Mucosa of descending colon (tissue), 3 donors: ENCODE measurements at regions not wholly inside any gene's neighbourhood (a gene's known extent, or its start where the extent isn't known, plus 50 kb on each side); places are given as distances from the start of the nearest gene placed in this dataset.
A peak's percentile ranks its signal among the peaks of the same experiment; 100 is the strongest.

Source experiments
- ATAC-seq: fragments of 200-7000 bp; cut with Tn5 transposase; one replicate; pipeline ENCODE4 v1.9.1; 2020; ENCODE audit warnings: mild to moderate bottlenecking, moderate library complexity
- DNase-seq, 3 donors: peaks; one replicate each; pipeline ENCODE4 v3.0.0-alpha.2; 2020
- H3K36me3 ChIP-seq: fragments of 200-600 bp; one replicate; pipeline ENCODE4 v1.8.0; 2021; ENCODE audit warnings: low read depth, mild to moderate bottlenecking
- H3K4me1 ChIP-seq: fragments of 200-600 bp; one replicate; pipeline ENCODE4 v1.8.0; 2021; ENCODE audit warnings: low read depth, mild to moderate bottlenecking
- H3K4me3 ChIP-seq: fragments of 200-600 bp; one replicate; pipeline ENCODE4 v1.8.0; 2021; ENCODE audit warnings: mild to moderate bottlenecking
- H3K9me3 ChIP-seq: fragments of 200-600 bp; one replicate; pipeline ENCODE4 v1.8.0; 2021; ENCODE audit warnings: mild to moderate bottlenecking
- intact Hi-C, 2 donors: fragments of 100-400 bp; cut with DNase I in 1 of 2; cut with micrococcal nuclease in 1 of 2; formaldehyde crosslinking; loops; one replicate each; pipeline versions ENCODE4 v1.11.0 to v1.11.1; 2022; cut with DNase I, micrococcal nuclease
- TF ChIP-seq, protein P1 (sequence below): fragments of 200-600 bp; IDR thresholded peaks from one replicate; pipeline ENCODE4 v1.8.0; 2022; ENCODE audit warnings: antibody characterized with exemption, mild to moderate bottlenecking
- donor health status: DM: no; HTN: no; CAD: no; lungs with moderate emphysema.
- donor health status: DM: no; HTN: no; CAD: no.
- donor health status: DM: no; HTN: yes; CAD: no.

DNA sequence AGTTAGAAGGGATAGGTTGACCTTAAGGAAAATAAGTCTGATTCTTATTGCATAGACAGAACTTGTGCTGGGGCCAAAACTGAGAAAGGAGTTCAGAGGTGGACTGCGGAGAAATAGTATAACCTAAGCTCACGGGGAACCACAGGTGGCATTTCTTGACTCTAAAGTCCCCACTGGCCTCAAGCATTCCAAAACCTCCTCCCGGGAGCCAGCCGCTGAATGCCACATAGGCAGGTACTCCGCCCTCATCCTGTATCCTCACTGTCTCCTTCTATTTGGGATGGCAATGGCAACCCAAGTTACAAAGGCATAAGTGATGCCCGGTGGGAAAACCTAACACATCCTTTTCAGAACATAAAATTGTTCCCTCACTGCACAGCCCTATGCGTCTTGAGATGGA, 173.0 kb downstream of the SP3 start:
- ATAC-seq (no peak), DNase-seq (no peak)
- TF ChIP-seq, protein P1, sequence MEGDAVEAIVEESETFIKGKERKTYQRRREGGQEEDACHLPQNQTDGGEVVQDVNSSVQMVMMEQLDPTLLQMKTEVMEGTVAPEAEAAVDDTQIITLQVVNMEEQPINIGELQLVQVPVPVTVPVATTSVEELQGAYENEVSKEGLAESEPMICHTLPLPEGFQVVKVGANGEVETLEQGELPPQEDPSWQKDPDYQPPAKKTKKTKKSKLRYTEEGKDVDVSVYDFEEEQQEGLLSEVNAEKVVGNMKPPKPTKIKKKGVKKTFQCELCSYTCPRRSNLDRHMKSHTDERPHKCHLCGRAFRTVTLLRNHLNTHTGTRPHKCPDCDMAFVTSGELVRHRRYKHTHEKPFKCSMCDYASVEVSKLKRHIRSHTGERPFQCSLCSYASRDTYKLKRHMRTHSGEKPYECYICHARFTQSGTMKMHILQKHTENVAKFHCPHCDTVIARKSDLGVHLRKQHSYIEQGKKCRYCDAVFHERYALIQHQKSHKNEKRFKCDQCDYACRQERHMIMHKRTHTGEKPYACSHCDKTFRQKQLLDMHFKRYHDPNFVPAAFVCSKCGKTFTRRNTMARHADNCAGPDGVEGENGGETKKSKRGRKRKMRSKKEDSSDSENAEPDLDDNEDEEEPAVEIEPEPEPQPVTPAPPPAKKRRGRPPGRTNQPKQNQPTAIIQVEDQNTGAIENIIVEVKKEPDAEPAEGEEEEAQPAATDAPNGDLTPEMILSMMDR, result no peak
- H3K4me1 ChIP-seq, result no peaks in the 10 kb centered on the region
- H3K4me3 ChIP-seq, result no peak overlapping the region
- H3K36me3 ChIP-seq, result no peaks in the 10 kb centered on the region
- H3K9me3 ChIP-seq, result no peaks in the 10 kb centered on the region
- intact Hi-C loops, result no loop called here

DNA sequence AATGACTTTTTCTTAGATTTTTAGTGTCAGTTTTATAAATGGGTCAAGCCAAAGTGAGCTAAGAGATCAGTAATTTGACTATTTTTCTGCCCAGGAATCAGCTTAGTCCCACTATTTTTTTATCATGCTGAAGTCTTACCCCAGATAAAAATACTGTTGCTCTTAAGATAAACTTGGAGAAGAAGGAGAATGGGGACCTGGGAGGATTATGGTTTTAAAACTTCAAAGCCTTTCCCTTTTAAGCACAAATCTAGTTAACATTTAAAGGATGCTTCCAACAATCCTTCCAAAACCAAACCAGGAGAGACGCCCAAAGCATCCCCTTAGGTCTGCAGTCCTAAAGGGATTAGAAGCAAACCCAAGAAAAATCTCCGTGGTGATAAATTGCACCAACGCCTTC, 172.4 kb downstream of the SP3 start:
- no peaks in the 10 kb centered on the region for H3K36me3 ChIP-seq
- H3K4me3 ChIP-seq, result no peak overlapping the region
- DNase-seq, result no peak
- no peak for ATAC-seq
- H3K9me3 ChIP-seq, result no peaks in the 10 kb centered on the region
- intact Hi-C loops, result no loop called here
- TF ChIP-seq, protein P1, result no peak
- H3K4me1 ChIP-seq, result no peaks in the 10 kb centered on the region

DNA sequence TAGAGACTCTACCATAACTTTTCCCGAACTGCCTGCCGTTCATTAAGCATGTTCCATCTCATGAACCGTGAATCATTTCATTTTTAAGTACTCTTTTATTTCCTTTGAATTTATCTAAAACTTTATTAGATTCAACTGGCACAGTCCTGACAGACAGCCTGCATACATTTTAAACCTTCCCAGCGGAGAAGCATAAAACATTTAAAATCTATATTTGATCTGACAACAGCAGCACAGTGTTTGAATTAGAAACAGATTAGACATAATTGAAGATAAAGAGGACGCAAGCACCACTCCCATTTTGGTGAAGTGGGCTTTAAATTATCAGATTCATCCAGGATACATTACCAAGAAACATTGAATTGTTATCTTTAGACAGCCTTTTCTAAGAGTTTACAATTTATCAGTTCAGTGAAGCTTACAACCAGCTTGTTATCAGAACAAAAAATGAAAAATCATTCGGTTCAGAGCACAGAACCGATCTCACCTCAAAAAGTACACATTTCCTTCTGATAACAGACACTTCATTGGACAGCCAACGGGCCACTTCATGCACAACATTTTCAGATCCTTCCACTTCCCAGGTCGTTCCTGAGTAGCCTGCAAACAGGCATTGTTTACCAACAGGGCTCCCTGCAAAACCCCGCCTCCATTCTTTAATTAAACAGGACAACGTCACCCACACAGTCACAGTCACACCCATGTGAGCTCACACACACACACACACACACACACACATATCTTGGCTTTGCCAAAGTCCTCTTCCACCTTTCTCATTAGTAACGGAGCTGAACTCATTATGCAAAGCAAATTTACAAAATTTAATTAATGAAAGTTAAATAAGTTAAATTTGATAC, 171.2 kb downstream of the SP3 start:
- Histone ChIP-seq H3K4me1 (no peaks in the 10 kb centered on the region), H3K4me3 (no peak overlapping the region), H3K9me3 (no peaks in the 10 kb centered on the region), H3K36me3 (no peaks in the 10 kb centered on the region)
- TF ChIP-seq, protein P1, result no peak
- ATAC-seq (peak; percentile 89), DNase-seq (peak in 2 of 3 donors; percentile 31 to 71)
- intact Hi-C loops, result no loop called here

DNA sequence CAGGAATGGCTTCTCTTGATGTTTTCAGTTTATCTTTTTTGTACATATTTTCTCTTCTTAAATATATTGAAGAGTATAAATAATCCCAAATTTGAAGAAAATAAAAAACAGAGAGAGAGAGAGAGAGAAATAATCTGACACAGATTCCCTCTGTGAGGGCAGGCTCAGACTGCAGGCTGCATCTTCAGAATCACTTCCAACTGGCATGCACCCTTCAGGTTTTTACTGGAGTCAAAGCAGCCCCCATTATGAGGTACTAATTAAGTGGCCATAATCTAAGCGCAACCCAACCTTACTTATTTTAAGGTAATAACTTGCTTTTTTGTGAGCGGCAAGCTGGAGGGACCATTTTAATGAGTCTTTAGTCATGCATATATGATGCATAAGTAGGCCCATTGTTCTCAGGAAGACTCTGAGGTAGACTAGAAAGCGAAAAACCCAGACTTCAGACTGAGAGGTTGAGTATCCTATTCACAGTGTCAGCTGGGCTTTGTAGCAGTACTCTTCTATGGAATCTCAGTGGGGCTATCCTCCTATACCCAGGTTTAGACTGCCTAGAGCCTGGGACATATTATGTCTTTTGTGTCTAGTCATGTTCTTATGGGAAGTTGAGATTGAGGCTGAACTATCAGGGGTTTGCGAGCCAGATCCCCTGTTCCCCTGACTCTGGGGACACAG, 167.4 kb downstream of the SP3 start:
- H3K4me1 ChIP-seq, result no peaks in the 10 kb centered on the region
- intact Hi-C loops, result no loop called here
- H3K9me3 ChIP-seq, result no peaks in the 10 kb centered on the region
- H3K4me3 ChIP-seq, result no peak overlapping the region
- DNase-seq (no peak), ATAC-seq (no peak)
- H3K36me3 ChIP-seq, result no peaks in the 10 kb centered on the region
- TF ChIP-seq, protein P1, result no peak

DNA sequence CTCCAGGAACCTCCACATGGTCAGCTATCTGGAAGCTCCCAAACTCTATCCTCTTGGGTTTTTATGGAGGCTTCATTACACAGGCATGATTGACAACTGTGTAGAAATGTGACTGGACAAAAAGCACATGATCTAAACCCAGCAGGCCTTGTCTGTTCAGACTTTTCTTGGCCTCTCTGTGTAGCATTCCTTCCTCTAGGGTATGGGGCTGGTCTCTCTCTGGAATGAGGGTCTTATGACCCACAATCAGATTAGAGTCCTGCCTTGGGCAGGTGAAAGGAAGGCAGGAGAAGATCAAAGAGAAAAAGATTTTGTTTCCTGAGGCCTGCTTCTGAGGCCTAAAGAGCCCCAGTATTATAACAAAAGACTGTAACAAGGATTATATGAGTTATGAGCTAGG, 162.7 kb downstream of the SP3 start:
- ATAC-seq, result no peak
- TF ChIP-seq, protein P1, result no peak

More for the DNA sequence above, 162.7 kb downstream of the SP3 start:
- no peak overlapping the region for H3K4me3 ChIP-seq
- no peaks in the 10 kb centered on the region for H3K9me3 ChIP-seq
- H3K4me1 ChIP-seq, result no peaks in the 10 kb centered on the region
- intact Hi-C loops, result no loop called here
- no peaks in the 10 kb centered on the region for H3K36me3 ChIP-seq
- DNase-seq, result no peak
